Endothelial cell of umbilical vein (primary cell): ENCODE measurements at regions not wholly inside any gene's neighbourhood (a gene's known extent, or its start where the extent isn't known, plus 50 kb on each side); places are given as distances from the start of the nearest gene placed in this dataset.

ENCODE experiments used
- EZH2 ChIP-seq: IDR thresholded peaks from 2 replicates; pipeline ENCODE4 v1.6.1; 2012; ENCODE audit warnings: borderline replicate concordance, low read depth, mild to moderate bottlenecking, moderate library complexity, low read length, inconsistent platforms; ENCODE audit not compliant: severe bottlenecking
- FOS ChIP-seq: IDR thresholded peaks from 2 replicates; pipeline ENCODE4 v1.6.1; 2011; ENCODE audit warnings: mild to moderate bottlenecking, low read length, moderate library complexity, borderline replicate concordance; ENCODE audit not compliant: insufficient read depth
- MYC ChIP-seq: IDR thresholded peaks from one replicate; pipeline ENCODE4 v1.6.1; 2011; ENCODE audit warnings: mild to moderate bottlenecking, low read depth, low read length
- POLR2A ChIP-seq: IDR thresholded peaks from 2 replicates; pipeline ENCODE4 v1.6.1; 2012; ENCODE audit warnings: low read depth, mild to moderate bottlenecking, control low read depth, low read length
- POLR2AphosphoS5 ChIP-seq: IDR thresholded peaks from 2 replicates; pipeline ENCODE4 v1.6.1; 2012; ENCODE audit warnings: low read depth, mild to moderate bottlenecking, control low read depth, low read length, moderate library complexity; ENCODE audit not compliant: insufficient read depth
- TF ChIP-seq, protein P1 (sequence below), 2 donors: IDR thresholded peaks; 1 replicate in 1 of 2; 2 replicates in 1 of 2; pipeline ENCODE4 v1.5.1; 2011; ENCODE audit warnings: low read length in 2 of 2, mild to moderate bottlenecking in 2 of 2, moderate library complexity in 2 of 2, control low read depth in 1 of 2, inconsistent platforms in 1 of 2, low read depth in 1 of 2; ENCODE audit not compliant: insufficient read depth in 1 of 2; ENCODE audit errors: extremely low read depth in 1 of 2
- TF ChIP-seq, protein P2 (sequence below): IDR thresholded peaks from 2 replicates; pipeline ENCODE4 v1.6.1; 2011; ENCODE audit not compliant: insufficient read depth, insufficient read length

DNA sequence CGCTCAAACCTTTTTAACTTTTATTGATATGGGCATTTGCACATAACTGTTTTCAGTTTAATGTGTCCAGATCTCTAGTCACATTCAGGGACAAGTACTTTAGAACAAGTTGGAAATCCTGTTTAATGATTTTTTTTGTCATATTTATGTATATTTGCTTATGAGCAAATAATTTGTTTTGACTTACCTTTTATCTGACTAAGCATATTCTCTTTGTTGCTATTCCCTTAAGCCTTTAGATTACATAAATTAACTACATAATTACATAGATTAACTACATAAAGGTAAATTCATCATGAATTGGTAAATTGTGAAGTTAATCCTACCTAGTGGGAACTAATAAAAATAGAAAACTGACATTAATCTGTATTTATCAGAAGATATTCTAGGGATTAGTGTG lies 523.5 kb upstream of the MAN1A1 start:
- TF ChIP-seq POLR2AphosphoS5 (no peak), POLR2A (no peak), MYC (no peak), EZH2 (no peak), FOS (no peak)
- TF ChIP-seq, protein P1, sequence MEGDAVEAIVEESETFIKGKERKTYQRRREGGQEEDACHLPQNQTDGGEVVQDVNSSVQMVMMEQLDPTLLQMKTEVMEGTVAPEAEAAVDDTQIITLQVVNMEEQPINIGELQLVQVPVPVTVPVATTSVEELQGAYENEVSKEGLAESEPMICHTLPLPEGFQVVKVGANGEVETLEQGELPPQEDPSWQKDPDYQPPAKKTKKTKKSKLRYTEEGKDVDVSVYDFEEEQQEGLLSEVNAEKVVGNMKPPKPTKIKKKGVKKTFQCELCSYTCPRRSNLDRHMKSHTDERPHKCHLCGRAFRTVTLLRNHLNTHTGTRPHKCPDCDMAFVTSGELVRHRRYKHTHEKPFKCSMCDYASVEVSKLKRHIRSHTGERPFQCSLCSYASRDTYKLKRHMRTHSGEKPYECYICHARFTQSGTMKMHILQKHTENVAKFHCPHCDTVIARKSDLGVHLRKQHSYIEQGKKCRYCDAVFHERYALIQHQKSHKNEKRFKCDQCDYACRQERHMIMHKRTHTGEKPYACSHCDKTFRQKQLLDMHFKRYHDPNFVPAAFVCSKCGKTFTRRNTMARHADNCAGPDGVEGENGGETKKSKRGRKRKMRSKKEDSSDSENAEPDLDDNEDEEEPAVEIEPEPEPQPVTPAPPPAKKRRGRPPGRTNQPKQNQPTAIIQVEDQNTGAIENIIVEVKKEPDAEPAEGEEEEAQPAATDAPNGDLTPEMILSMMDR (IDR thresholded peaks at IDR 0.05; ENCODE audit: extremely low read depth in 1 of 2, insufficient read depth in 1 of 2, low read depth in 1 of 2, low read length in 2 of 2) = no peak
- TF ChIP-seq, protein P2, sequence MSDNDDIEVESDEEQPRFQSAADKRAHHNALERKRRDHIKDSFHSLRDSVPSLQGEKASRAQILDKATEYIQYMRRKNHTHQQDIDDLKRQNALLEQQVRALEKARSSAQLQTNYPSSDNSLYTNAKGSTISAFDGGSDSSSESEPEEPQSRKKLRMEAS = no peak
